NCI-H748 (cell line): ENCODE measurements at regions not wholly inside any gene's neighbourhood (a gene's known extent, or its start where the extent isn't known, plus 50 kb on each side); places are given as distances from the start of the nearest gene placed in this dataset.

ENCODE experiments used
- DNase-seq: peaks from one replicate; lab custom pipeline; 2025; ENCODE audit not compliant: unreplicated experiment; lab: John Stamatoyannopoulos, UW

DNA sequence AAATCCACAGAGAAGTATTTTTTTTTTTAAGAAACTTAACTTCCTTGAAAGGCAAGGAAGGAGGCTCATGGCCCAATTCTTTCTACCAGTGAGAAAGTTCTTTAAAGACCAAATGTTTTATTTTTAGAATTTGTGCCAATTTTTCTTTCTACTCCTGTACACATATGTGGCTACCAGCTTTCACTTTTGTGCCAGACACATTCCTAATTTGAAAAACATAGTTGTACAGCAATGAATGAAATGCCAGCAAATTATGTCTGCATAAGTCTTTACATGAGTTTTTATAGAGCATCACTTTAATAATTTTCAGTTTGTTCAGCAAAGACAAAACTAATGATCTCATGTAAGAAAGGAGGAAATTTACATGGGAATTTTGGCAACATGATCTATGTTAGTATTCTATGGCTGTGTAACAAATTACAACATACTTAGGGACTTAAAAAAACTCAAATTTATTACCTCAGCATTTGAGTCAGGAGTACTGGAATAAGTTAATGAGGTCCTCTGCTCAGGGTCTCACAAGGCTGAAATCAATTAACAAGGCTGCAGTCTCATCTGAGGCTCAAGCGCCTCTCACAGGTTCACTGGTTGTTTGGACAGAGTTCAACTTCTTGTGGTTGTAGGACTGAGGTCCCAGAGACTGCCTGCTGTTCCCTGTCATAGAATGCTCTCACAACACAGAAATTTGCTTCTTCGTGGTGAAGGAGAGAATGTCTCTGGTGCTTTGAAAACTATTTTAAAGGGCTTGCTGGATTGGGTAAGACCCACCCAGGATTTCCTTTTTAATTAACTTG is 678.2 kb upstream of the FAM241A start:
- DNase-seq = no peak

DNA sequence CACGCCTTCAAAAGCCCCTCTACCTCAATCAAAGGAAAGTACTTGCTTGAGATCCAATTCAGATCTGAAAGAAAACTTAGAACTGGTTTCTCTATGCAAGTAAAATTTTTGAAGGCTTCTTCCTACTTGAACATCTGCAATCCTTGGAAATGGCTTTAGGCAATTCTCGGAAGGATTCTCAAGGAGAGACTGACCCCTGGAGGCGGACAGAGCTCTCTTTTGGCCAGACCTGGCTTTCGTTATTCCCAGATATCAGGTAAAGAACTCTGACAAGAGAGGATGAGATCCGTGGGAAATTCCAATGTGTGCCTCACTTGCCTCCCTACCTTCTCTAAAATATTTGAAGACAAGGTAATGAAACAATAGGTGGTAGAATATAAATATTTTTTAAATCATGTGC is 670.3 kb upstream of the FAM241A start:
- DNase-seq = peak; percentile 34

DNA sequence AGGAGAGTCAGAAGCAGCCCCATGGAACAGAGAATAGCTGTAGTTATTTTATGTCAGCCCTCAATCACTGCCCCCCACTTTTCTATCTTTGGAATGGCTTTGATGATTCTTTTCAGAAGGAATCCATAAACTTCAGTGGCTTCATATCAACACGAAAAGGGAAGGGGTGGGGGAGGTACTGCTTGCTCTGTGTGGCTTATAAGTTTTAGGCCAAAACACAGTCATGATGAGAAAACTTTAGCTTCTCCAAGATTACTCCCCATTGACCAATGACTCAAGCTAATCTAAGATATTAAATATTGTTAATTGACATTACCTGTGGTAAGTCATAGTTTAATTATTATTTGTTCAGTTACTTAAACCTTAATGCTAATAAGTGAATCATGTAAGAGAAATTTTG is 669.6 kb upstream of the FAM241A start:
- DNase-seq = no peak

DNA sequence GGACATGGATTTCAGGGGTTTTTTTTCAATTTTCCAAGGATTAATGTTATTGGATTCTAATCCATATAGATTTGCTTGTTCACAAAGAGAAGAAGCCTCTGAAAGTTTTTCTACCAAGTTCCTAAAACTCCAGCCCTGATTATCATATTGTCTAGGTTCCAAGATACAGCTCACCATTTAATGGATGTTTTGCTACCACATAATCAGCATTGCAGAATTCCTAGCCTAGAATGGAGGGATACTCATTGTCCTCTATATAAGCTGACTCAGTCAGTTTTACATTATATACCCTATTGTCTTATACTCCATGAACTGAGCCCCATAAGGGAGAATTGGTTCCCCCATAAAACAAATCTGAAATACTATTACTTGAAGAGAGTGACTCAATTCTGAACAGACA is 664.7 kb upstream of the FAM241A start:
- DNase-seq = no peak

DNA sequence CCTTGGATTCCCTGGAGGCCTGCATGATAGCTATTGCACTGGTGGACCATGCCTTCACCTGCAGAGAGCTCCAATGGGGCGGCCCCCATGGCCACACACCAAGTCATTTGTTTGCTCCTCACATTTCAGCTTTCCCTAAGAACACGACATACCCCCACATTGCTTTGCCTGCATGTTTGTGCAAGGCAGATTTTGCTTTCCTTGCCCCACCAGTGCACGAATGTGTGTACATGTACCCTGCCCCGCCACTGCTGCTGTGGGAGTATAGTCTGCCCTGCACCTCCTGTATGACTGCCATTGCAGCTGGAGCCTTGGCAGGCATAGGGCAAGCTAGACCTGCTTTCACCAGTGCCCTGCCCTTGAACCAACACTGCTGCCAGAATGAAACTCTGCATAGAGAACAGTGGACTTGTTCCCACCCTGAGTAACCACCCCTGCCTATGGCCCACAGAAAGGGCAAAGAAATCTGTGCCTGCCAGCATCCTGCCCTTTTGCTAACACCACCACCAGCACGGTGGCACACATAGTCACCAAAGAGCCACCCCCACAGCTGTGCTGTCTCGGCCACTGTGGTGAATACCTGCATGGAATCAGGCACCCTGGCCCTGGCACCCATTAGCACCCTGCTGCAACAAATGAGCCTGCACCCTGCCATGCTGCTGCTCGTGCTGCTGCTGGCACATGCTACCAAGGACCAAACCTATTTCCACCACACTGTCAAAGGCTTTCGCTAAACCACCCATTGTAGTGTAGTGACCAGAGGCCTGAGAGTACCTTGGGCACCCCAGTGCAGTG is 661.7 kb upstream of the FAM241A start:
- DNase-seq = no peak

DNA sequence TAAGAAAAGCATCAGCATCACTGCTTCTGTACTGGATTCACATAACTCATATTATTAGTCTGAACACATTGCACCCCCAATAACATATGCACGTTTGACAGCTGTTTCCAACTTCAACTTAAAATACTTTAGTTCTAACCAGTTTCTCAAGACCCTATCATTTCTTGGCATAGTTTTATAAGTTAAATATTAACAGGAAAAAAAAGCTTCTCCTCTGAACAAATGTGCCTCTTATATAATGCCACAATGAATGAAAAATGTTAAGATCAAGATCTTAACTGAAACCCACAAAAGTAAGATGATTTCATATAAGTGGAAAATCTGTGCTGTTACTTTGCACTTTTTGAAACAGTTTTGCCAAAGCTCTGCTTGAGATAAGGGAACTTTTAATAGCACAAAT is 652.8 kb upstream of the FAM241A start:
- DNase-seq = no peak

DNA sequence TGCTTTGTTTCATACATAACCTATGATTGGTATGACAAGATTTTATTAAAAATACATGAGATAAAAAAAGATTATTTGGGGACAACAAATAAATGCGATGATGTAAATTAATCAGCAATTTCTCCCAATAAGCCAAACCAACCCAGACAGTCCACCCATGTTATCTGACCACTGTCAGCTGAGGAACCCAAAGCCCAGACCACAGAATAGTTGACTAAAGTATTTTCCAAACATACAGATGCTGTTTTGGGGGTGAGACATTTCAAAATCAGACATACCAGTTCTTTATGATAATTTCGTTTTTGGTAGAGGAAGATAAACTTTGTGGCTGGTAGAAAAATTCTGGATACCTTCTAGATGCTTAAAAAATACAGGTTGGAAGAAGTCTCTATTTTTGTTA is 650.8 kb upstream of the FAM241A start:
- no peak for DNase-seq

DNA sequence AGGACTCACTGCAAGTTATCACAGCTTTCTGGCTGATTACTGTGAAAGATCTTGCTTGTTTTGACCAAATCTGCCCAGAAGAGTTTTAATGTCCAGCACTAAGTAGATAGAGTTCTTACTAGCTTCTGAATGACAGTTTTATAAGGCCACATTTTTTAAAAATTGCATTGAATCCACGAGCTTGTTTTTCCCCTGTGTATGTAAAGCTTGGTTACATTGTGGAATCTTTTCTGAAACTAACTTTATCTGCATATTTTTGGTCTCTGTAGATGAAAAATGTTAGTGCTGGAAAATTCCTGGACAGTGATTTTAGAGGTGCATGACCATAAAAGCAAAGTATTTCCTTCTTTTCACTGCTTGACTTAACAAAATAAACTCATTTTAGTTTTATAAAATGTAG is 650.3 kb upstream of the FAM241A start:
- DNase-seq = no peak

DNA sequence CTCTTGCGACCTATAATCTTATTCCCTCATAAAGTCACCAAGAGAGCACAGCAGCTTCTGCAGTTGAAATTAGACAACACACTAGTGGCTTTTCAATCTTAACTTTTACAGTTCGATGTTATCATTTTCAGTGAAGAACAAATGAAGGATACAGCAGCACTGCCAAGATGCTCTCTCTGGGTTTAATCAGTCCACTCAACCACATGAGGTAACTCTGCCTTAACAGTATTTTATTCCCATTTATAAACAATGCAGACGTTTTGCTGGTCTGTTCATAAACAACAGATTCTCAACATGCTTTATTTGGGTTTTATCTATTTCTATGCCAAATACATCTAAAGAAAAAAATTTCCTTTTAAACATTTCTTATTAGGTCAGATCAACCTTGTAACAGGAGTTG is 646.0 kb upstream of the FAM241A start:
- no peak for DNase-seq

DNA sequence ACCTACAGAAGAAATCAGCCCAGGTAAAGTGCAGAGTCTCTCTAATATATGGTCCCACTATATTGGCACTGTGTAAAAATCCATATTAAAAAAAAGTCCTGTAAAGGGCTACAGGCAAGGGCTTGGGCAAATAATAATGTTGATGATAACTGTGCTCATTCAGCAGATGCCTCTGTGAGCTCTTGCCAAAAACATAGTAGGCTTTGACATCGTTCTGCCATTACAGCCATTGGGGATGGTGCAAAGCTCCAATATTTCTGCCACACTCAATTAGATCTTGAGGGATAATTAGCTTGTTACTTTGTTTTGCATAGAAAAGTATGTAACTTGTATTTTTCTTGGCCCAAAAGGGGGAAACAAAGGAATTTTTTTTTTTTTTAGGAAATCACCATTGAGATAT is 645.5 kb upstream of the FAM241A start:
- no peak for DNase-seq

DNA sequence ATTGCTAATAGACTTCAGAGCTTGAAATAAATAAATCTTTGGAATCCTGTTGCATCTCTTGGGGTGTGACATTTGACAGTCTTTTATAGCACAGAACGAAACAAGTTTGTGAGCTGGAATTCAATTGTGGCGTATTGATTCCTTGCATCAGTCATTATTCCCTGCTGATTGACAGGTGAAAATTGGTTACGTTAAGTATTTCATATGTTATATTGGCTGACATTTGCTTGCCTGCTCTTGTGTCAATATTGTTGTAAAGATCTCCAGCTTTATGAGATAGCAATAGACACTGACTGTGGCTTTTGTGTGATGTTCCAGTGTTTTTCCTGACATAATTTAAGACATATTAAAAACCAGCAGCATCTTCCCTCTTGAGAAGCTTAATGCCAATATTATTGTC is 644.4 kb upstream of the FAM241A start:
- DNase-seq = no peak

DNA sequence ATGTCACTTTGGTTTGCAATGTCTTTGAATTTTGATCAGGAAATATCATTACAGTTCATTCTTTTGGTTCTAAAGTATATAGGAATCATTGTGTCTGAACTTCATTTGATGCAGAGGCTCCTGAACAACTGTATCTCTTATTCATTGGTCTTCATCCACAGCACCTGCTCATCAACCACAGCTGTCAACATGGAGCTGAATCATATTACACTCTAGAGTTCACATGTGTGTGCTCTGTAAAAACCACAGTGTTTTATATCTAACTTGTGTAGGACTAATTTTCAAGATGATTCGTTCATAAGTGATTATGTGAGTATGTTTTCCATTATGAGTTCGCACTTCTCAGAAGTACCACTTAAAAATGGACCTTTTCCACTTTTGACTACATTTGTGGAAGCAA is 643.3 kb upstream of the FAM241A start:
- no peak for DNase-seq

DNA sequence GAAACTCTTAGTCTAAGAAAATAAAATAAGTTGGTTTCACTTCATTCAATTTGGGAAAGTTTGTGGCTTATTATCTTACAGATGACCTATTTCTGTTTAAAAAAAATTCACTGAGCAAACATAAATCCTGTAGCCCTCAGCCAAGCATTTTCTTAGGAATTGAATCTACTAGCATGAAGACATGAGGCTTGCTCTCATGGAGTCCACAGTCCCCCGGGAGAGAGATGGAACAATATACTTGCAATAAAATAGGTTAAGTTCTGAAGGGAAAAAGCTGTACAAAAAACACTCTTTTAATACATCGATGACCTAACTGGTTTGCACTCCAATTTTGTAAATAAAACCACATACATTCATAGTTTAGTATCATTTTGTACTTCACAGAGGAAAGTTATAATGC is 642.6 kb upstream of the FAM241A start:
- DNase-seq = no peak

DNA sequence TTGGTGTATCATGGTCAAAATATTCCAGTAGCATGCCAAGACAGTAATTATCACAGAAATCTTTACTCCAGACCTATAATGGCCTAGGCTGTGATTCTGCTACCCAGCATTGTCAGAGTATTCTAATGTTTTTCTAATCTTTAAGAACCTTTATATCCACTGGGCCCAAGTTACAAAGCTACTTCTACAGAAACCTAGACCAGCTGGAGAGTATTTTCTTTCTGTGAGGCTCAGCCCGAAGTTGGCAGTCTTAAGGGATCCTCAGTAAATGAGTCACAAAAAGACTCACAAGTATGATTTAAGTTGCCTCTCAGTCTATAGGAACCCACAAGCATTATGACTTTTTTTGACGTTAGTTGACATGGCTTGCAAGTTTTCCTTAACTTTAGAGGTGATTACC is 638.5 kb upstream of the FAM241A start:
- no peak for DNase-seq

DNA sequence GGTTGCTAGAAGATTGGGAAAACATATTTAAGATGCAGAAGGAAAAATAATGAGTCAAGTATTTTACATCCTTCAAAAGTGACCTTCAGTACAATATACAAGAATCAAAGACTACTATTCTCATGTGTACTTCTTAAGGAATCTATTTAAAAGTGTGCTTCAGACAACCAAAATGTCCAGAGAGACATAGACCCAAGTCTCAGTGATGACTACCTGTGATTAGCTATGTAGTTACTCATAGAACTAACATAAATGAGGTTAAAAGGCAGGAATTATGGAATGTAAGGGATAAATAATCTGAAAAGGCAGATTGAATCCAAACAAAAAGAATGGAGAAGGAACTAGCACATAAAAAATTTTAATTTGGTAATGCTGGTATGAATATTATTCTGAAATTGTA is 634.7 kb upstream of the FAM241A start:
- DNase-seq = no peak

DNA sequence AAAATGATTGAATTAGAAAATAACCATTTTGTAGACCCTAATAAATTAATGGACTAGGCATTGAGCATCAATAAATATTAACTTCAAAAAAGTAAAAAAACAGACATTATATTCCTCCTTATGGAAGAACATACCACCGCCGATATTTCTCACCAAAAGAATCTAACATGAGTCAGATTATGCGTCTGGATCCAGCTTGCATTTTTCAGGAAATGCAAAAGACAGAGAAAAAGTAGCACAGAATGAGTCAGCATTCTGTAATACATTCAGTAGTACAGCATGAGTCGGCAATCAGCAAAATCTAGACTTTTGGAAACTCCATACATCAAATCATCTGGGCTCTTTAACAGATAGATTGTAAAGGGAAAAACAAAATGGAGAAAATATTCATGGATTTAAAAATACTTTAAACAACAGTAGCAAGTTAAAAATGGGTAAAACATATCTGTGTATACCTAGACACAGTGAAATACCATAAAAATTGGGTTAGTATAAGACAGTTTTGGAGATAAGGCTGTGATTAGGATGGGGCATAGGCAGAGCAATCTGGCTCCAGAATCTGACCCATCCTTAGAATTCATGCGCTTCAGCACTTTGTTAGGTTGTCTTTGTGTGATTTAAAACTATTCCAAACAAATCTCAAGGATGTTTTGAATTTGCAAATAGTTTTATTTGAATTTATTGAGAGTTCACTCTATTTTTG is 633.0 kb upstream of the FAM241A start:
- no peak for DNase-seq

DNA sequence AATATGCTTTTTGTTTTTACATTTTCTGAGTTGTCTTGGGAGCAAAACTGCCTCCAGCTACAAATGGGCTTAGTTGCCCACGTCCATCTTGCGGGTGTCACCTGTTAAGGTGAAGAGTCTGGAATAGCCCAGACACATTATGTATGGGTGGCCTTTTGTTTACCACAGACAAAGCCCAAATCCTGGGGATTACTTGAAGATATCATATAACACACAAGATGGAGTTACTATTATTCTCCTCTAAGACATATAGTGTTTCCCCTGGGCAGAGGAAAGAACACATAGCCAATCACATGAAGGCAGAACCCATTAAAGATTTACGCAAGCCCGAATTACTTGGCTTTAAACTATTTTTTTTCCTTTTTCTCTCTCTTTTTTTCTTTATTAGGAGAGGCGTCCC is 625.6 kb upstream of the FAM241A start:
- DNase-seq = no peak

DNA sequence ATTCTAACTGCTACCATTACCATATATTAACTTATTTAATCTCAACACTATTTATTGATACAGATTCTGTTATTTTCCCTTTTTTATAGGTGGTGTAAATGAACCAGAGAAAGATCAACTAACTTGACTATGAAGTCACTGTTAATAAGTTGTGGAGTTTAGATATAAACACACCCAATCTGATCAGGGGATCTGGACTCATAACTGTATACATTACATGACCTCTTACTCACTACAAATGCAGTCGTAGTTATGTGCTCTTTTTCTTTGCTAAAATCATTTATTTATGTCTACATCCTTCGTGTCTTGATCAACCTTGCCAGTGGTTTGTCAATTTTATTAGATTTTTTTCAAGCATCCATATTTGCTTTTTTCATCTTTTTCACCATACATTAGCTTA is 614.8 kb upstream of the FAM241A start:
- DNase-seq = no peak

DNA sequence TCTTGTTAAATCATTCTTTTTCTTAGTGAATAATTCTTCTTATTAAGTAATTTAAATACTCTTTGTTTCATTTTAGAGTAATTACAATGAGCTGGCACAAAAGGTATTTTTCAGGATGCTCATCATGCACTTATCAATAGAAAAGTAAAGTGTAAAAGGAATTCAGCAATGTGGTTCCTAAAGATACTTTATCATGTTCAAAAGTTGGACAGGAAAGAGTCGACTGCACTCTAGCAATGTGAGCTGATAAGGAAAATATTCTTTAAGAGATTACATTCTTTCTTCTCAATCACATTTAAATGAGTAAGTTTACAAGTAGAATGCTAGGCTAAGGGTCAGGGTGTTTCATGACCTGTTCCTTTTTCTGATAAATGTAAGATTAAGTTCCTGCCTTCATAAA is 609.5 kb upstream of the FAM241A start:
- DNase-seq = no peak

DNA sequence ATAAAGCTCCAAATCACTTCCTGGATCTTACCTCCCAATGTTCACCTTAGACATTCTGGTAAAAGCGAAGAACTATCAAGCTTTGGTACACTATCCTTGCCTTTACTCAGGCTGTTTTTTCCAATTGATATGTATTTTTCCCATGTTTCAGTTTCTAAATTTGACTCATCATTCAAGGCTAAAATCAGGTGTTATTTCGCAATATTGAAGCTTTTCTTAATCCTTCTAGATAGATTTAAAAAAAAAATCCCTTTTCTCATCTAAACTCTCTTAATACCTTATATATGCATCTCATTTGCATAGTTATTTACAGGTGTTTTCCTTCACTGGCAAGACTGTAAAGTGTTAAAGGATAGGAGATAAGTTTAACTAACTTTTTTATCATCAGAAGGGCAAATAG is 608.1 kb upstream of the FAM241A start:
- no peak for DNase-seq

DNA sequence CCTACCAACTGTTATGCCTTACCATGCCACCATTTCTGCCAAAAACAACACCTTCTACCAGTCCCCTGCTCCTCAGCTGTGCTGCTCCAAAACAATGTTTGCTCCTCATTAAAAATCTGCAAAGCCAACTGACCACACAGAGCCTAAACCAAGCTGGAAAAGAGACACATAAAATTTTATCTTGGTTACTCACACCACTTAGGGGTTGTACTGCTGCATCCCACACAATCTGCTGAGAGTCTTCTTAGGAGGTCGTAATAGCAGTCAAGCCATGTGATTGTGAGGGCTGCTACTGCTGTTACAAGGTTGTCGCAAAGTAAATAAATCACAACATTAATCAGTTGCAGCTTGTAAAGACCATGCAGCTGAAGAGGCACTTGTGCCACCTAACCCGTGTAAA is 607.4 kb upstream of the FAM241A start:
- DNase-seq = no peak

DNA sequence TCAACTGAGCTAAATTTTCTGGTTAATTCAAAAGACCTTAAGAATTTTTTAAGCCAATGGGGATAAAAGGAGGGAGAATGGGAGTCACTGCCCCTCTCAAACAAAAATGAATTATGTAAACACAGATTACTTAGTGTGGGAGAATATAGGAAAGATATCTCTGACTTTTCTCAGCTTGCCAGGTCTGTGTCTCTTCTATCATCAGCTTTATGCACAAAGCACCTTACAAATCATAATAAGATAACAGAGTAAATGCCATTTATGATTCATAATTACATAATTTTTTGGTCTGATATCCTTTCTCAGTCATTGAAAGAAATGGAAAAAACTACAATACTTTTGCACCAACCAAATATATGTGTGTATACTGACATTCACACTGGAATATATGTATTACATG is 604.6 kb upstream of the FAM241A start:
- no peak for DNase-seq
